Keratinocyte (primary cell): ENCODE measurements at regions not wholly inside any gene's neighbourhood (a gene's known extent, or its start where the extent isn't known, plus 50 kb on each side); places are given as distances from the start of the nearest gene placed in this dataset.

ENCODE experiments used
- DNase-seq: peaks from one replicate; pipeline ENCODE4 v3.0.0-alpha.2; 2011; ENCODE audit warnings: low read depth, missing footprints, low spot score
- FAIRE-seq: peaks from 2 replicates; lab custom pipeline; 2011; peaks lifted over from hg19 to GRCh38; lab: Jason Lieb, UNC
- H2AFZ ChIP-seq: 2 replicates; pipeline ENCODE4 v1.6.0; 2012; ENCODE audit warnings: low read length, control low read depth, inconsistent platforms; ENCODE audit not compliant: control insufficient read depth
- H3K27ac ChIP-seq: 2 replicates; pipeline ENCODE4 v1.5.1; 2011; ENCODE audit warnings: low read length; ENCODE audit not compliant: control insufficient read depth, insufficient read depth
- H3K27me3 ChIP-seq: 3 replicates; pipeline ENCODE4 v1.6.0; 2011; ENCODE audit warnings: low read length; ENCODE audit not compliant: control insufficient read depth, insufficient read depth; ENCODE audit errors: extremely low read depth
- H3K36me3 ChIP-seq, 2 experiments: 2 replicates in 1 of 2; 3 replicates in 1 of 2; pipeline ENCODE4 v1.5.1; 2011; ENCODE audit warnings: low read length in 2 of 2, mild to moderate bottlenecking in 1 of 2; ENCODE audit not compliant: control insufficient read depth in 2 of 2, insufficient read depth in 2 of 2; ENCODE audit errors: extremely low read depth in 1 of 2
- H3K4me1 ChIP-seq: 3 replicates; pipeline ENCODE4 v1.5.1; 2011; ENCODE audit warnings: low read length; ENCODE audit not compliant: control insufficient read depth, insufficient read depth; ENCODE audit errors: extremely low read depth
- H3K4me2 ChIP-seq: 3 replicates; pipeline ENCODE4 v1.6.0; 2011; ENCODE audit warnings: low read depth, low read length; ENCODE audit not compliant: control insufficient read depth, insufficient read depth; ENCODE audit errors: extremely low read depth
- H3K4me3 ChIP-seq, 3 experiments: fragments of 200-600 bp in 1 of 3; sonication (generic) in 1 of 3; 2 replicates in 2 of 3; 3 replicates in 1 of 3; pipeline ENCODE4 v1.5.1; 2011 to 2016; ENCODE audit warnings: low read length in 3 of 3, mild to moderate bottlenecking in 3 of 3, control low read depth in 2 of 3, inconsistent platforms in 1 of 3, low read depth in 1 of 3, mixed read lengths in 1 of 3, mixed run types in 1 of 3, moderate library complexity in 1 of 3; ENCODE audit not compliant: control insufficient read depth in 2 of 3, insufficient read depth in 2 of 3; ENCODE audit errors: extremely low read depth in 1 of 3
- H3K79me2 ChIP-seq: 2 replicates; pipeline ENCODE4 v1.6.0; 2012; ENCODE audit warnings: low read length; ENCODE audit not compliant: control insufficient read depth, insufficient read depth
- H3K9ac ChIP-seq: 3 replicates; pipeline ENCODE4 v1.6.0; 2011; ENCODE audit warnings: low read length; ENCODE audit not compliant: control insufficient read depth, insufficient read depth; ENCODE audit errors: extremely low read depth
- H3K9me1 ChIP-seq: 3 replicates; pipeline ENCODE4 v1.6.0; 2011; ENCODE audit warnings: low read length; ENCODE audit not compliant: control insufficient read depth, insufficient read depth; ENCODE audit errors: extremely low read depth
- H3K9me3 ChIP-seq: 2 replicates; pipeline ENCODE4 v1.5.1; 2012; ENCODE audit warnings: low read depth, low read length; ENCODE audit not compliant: control insufficient read depth
- H4K20me1 ChIP-seq: 3 replicates; pipeline ENCODE4 v1.6.0; 2011; ENCODE audit warnings: low read length; ENCODE audit not compliant: control insufficient read depth, insufficient read depth; ENCODE audit errors: extremely low read depth
- CTCF ChIP-seq, 3 experiments: IDR thresholded peaks in 1 of 3; conservative IDR thresholded peaks in 1 of 3; optimal IDR thresholded peaks in 1 of 3; 2 replicates in 2 of 3; 3 replicates in 1 of 3; pipeline versions ENCODE3 to v1.5.1; 2011; ENCODE audit warnings: low read length in 3 of 3, mild to moderate bottlenecking in 3 of 3, moderate library complexity in 2 of 3, control low read depth in 1 of 3, inconsistent platforms in 1 of 3; ENCODE audit not compliant: insufficient read depth in 2 of 3; ENCODE audit errors: extremely low read depth in 1 of 3
- EZH2 ChIP-seq: IDR thresholded peaks from one replicate; pipeline ENCODE4 v1.6.1; 2012; ENCODE audit warnings: inconsistent platforms, mild to moderate bottlenecking, low read length, moderate library complexity
- dilution Hi-C: fragments of 300-500 bp; cut with MboI; formaldehyde crosslinking; loops from one replicate; pipeline ENCODE4 v1.7.0; 2020; ENCODE audit warnings: low sequenced_read_pairs; ENCODE audit not compliant: extremely low pct_ligation_motif_present

- Histone ChIP-seq H3K27me3 (peaks cover 6% of the 10 kb centered on the region), H3K27ac (no peak overlapping the region), H3K36me3 (no peaks in the 10 kb centered on the region), H2AFZ (no peak overlapping the region), H3K4me2 (no peak overlapping the region), H3K9ac (no peak overlapping the region), H3K9me1 (no peaks in the 10 kb centered on the region), H3K4me3 (no peak overlapping the region), H4K20me1 (no peaks in the 10 kb centered on the region), H3K4me1 (no peaks in the 10 kb centered on the region), H3K79me2 (no peaks in the 10 kb centered on the region), H3K9me3 (no peaks in the 10 kb centered on the region)
- dilution Hi-C loops: no loop called here
- DNase-seq: no peak
- no peak for FAIRE-seq
- TF ChIP-seq CTCF (optimal IDR thresholded peaks at IDR 0.05 in 1 of 3, IDR thresholded peaks at IDR 0.05 in 1 of 3, conservative IDR thresholded peaks at IDR 0.05 in 1 of 3; ENCODE audit: extremely low read depth in 1 of 3, insufficient read depth in 2 of 3, low read length in 3 of 3) (no peak), EZH2 (no peak)
Measured at GRCh38 chr2:200179151-200179550, 127.3 kb upstream of the SPATS2L start.

- no peak overlapping the region for H3K4me2 ChIP-seq
- no peaks in the 10 kb centered on the region for H3K79me2 ChIP-seq
- TF ChIP-seq CTCF (optimal IDR thresholded peaks at IDR 0.05 in 1 of 3, IDR thresholded peaks at IDR 0.05 in 1 of 3, conservative IDR thresholded peaks at IDR 0.05 in 1 of 3; ENCODE audit: extremely low read depth in 1 of 3, insufficient read depth in 2 of 3, low read length in 3 of 3): no peak
- TF ChIP-seq EZH2: no peak
- H3K27me3 ChIP-seq: peaks cover 11% of the 10 kb centered on the region
- no peak overlapping the region for H3K9ac ChIP-seq
- DNase-seq (no peak), FAIRE-seq (no peak)
- H3K27ac ChIP-seq: no peak overlapping the region
- no peaks in the 10 kb centered on the region for H3K4me1 ChIP-seq
- no peaks in the 10 kb centered on the region for H3K9me1 ChIP-seq
- no peak overlapping the region for H2AFZ ChIP-seq
- H4K20me1 ChIP-seq: no peaks in the 10 kb centered on the region
- H3K36me3 ChIP-seq: no peaks in the 10 kb centered on the region
- dilution Hi-C loops: no loop called here
- no peak overlapping the region for H3K4me3 ChIP-seq
- H3K9me3 ChIP-seq: no peaks in the 10 kb centered on the region
Measured at GRCh38 chr2:200180943-200181342, 125.5 kb upstream of the SPATS2L start.
